ENCODE measurements at regions not wholly inside any gene's neighbourhood (a gene's known extent, or its start where the extent isn't known, plus 50 kb on each side); places are given as distances from the start of the nearest gene placed in this dataset.

GRCh38 chrX:16418650-16419049 lies 231.3 kb upstream of the S100G start:
- Histone ChIP-seq H3K4me1 (ENCODE audit: low read length) (no peaks in the 10 kb centered on the region), H3K27me3 (ENCODE audit: low read depth, low read length) (no peaks in the 10 kb centered on the region), H2AFZ (ENCODE audit: low read depth, low read length) (no peak overlapping the region), H3K79me2 (ENCODE audit: low read length) (no peaks in the 10 kb centered on the region), H4K20me1 (ENCODE audit: insufficient read depth, low read length) (no peaks in the 10 kb centered on the region), H3K9ac (ENCODE audit: low read length) (no peak overlapping the region), H3K36me3 (replicated peaks; ENCODE audit: low read depth, low read length) (no peaks in the 10 kb centered on the region), H3K4me2 (ENCODE audit: low read length) (no peak overlapping the region), H3K4me3 (ENCODE audit: low read length) (no peak overlapping the region), H3K27ac (ENCODE audit: low read length) (no peak overlapping the region), H3K9me3 (ENCODE audit: insufficient read depth, low read length) (no peaks in the 10 kb centered on the region)
- no peak for TF ChIP-seq CTCF (IDR thresholded peaks at IDR 0.05; ENCODE audit: low read depth, low read length)
- no peak for TF ChIP-seq EZH2phosphoT487 (IDR thresholded peaks at IDR 0.05; ENCODE audit: low read depth)

- no peak overlapping the region for H3K4me3 ChIP-seq (ENCODE audit: low read length)
- H3K9ac ChIP-seq (ENCODE audit: low read length): no peak overlapping the region
- no peak overlapping the region for H3K27ac ChIP-seq (ENCODE audit: low read length)
- no peak overlapping the region for H2AFZ ChIP-seq (ENCODE audit: low read depth, low read length)
- TF ChIP-seq CTCF (IDR thresholded peaks at IDR 0.05; ENCODE audit: low read depth, low read length) (no peak), EZH2phosphoT487 (IDR thresholded peaks at IDR 0.05; ENCODE audit: low read depth) (no peak)
- no peaks in the 10 kb centered on the region for H3K4me1 ChIP-seq (ENCODE audit: low read length)
- H3K4me2 ChIP-seq (ENCODE audit: low read length): no peak overlapping the region
- no peaks in the 10 kb centered on the region for H4K20me1 ChIP-seq (ENCODE audit: insufficient read depth, low read length)
- no peaks in the 10 kb centered on the region for H3K79me2 ChIP-seq (ENCODE audit: low read length)
- H3K27me3 ChIP-seq (ENCODE audit: low read depth, low read length): no peaks in the 10 kb centered on the region
- no peaks in the 10 kb centered on the region for H3K36me3 ChIP-seq (replicated peaks; ENCODE audit: low read depth, low read length)
- no peaks in the 10 kb centered on the region for H3K9me3 ChIP-seq (ENCODE audit: insufficient read depth, low read length)
Measured at GRCh38 chrX:16427668-16428067, 222.3 kb upstream of the S100G start.

GRCh38 chrX:16429406-16429805 lies 220.6 kb upstream of the S100G start:
- TF ChIP-seq CTCF (IDR thresholded peaks at IDR 0.05; ENCODE audit: low read depth, low read length): no peak
- TF ChIP-seq EZH2phosphoT487 (IDR thresholded peaks at IDR 0.05; ENCODE audit: low read depth): no peak
- no peaks in the 10 kb centered on the region for H3K27me3 ChIP-seq (ENCODE audit: low read depth, low read length)
- no peak overlapping the region for H3K4me3 ChIP-seq (ENCODE audit: low read length)
- no peaks in the 10 kb centered on the region for H3K36me3 ChIP-seq (replicated peaks; ENCODE audit: low read depth, low read length)
- no peaks in the 10 kb centered on the region for H3K9me3 ChIP-seq (ENCODE audit: insufficient read depth, low read length)
- H3K4me1 ChIP-seq (ENCODE audit: low read length): no peaks in the 10 kb centered on the region
- H3K79me2 ChIP-seq (ENCODE audit: low read length): no peaks in the 10 kb centered on the region
- H4K20me1 ChIP-seq (ENCODE audit: insufficient read depth, low read length): no peaks in the 10 kb centered on the region
- H3K4me2 ChIP-seq (ENCODE audit: low read length): no peak overlapping the region
- no peak overlapping the region for H3K9ac ChIP-seq (ENCODE audit: low read length)
- no peak overlapping the region for H3K27ac ChIP-seq (ENCODE audit: low read length)
- H2AFZ ChIP-seq (ENCODE audit: low read depth, low read length): no peak overlapping the region

- TF ChIP-seq EZH2phosphoT487 (IDR thresholded peaks at IDR 0.05; ENCODE audit: low read depth): no peak
- no peak for TF ChIP-seq CTCF (IDR thresholded peaks at IDR 0.05; ENCODE audit: low read depth, low read length)
- H4K20me1 ChIP-seq (ENCODE audit: insufficient read depth, low read length): no peaks in the 10 kb centered on the region
- H3K79me2 ChIP-seq (ENCODE audit: low read length): no peaks in the 10 kb centered on the region
- H2AFZ ChIP-seq (ENCODE audit: low read depth, low read length): no peak overlapping the region
- H3K27me3 ChIP-seq (ENCODE audit: low read depth, low read length): no peaks in the 10 kb centered on the region
- H3K27ac ChIP-seq (ENCODE audit: low read length): no peak overlapping the region
- no peaks in the 10 kb centered on the region for H3K9me3 ChIP-seq (ENCODE audit: insufficient read depth, low read length)
- no peak overlapping the region for H3K9ac ChIP-seq (ENCODE audit: low read length)
- H3K4me2 ChIP-seq (ENCODE audit: low read length): no peak overlapping the region
- no peaks in the 10 kb centered on the region for H3K4me1 ChIP-seq (ENCODE audit: low read length)
- no peaks in the 10 kb centered on the region for H3K36me3 ChIP-seq (replicated peaks; ENCODE audit: low read depth, low read length)
- H3K4me3 ChIP-seq (ENCODE audit: low read length): no peak overlapping the region
Measured at GRCh38 chrX:16431266-16431665, 218.7 kb upstream of the S100G start.

Data from OCI-LY3 (cell line).